MM.1S (cell line): ENCODE measurements at regions not wholly inside any gene's neighbourhood (a gene's known extent, or its start where the extent isn't known, plus 50 kb on each side); places are given as distances from the start of the nearest gene placed in this dataset.

Experiments used
- DNase-seq: peaks from one replicate; pipeline ENCODE4 v3.0.0-alpha.2; 2015
- H2AFZ ChIP-seq: fragments of 300-600 bp; sonication (generic); 2 replicates; pipeline ENCODE4 v1.6.0; 2016; ENCODE audit warnings: antibody characterized with exemption, low read length
- H3F3A ChIP-seq: fragments of 300-600 bp; sonication (generic); 2 replicates; pipeline ENCODE4 v1.6.1; 2016; ENCODE audit warnings: mild to moderate bottlenecking, antibody characterized with exemption, low read length, moderate library complexity, mixed read lengths; ENCODE audit not compliant: insufficient read depth
- H3K27ac ChIP-seq: fragments of 300-600 bp; sonication (generic); 2 replicates; pipeline ENCODE4 v1.5.1; 2016; ENCODE audit warnings: mild to moderate bottlenecking, low read length
- H3K27me3 ChIP-seq: fragments of 300-600 bp; sonication (generic); replicated peaks from 2 replicates; pipeline ENCODE4 v1.6.0; 2016; ENCODE audit warnings: low read length; ENCODE audit not compliant: insufficient read depth
- H3K36me3 ChIP-seq: fragments of 300-600 bp; sonication (generic); replicated peaks from 2 replicates; pipeline ENCODE4 v1.6.1; 2016; ENCODE audit warnings: mild to moderate bottlenecking, low read length, mixed read lengths; ENCODE audit not compliant: insufficient read depth
- H3K4me1 ChIP-seq: fragments of 300-600 bp; sonication (generic); 2 replicates; pipeline ENCODE4 v1.6.1; 2016; ENCODE audit warnings: low read length, mixed read lengths
- H3K4me2 ChIP-seq: fragments of 300-600 bp; sonication (generic); 2 replicates; pipeline ENCODE4 v1.6.0; 2016; ENCODE audit warnings: low read depth, low read length
- H3K4me3 ChIP-seq: fragments of 300-600 bp; sonication (generic); 2 replicates; pipeline ENCODE4 v1.5.1; 2016; ENCODE audit warnings: low read length, mixed read lengths
- H3K79me2 ChIP-seq: fragments of 300-600 bp; sonication (generic); 2 replicates; pipeline ENCODE4 v1.6.1; 2016; ENCODE audit warnings: mixed run types, low read length, mixed read lengths
- H3K9ac ChIP-seq: fragments of 300-600 bp; sonication (generic); 2 replicates; pipeline ENCODE4 v1.6.1; 2016; ENCODE audit warnings: low read length, mixed read lengths
- H3K9me2 ChIP-seq: fragments of 300-600 bp; sonication (generic); replicated peaks from 2 replicates; pipeline ENCODE4 v1.6.1; 2016; ENCODE audit warnings: mild to moderate bottlenecking, low read length, mixed read lengths; ENCODE audit not compliant: insufficient read depth
- H3K9me3 ChIP-seq: fragments of 300-600 bp; sonication (generic); replicated peaks from 2 replicates; pipeline ENCODE4 v1.6.1; 2016; ENCODE audit warnings: mild to moderate bottlenecking, low read length, mixed read lengths; ENCODE audit not compliant: insufficient read depth
- H4K20me1 ChIP-seq: fragments of 300-600 bp; sonication (generic); 2 replicates; pipeline ENCODE4 v1.6.1; 2016; ENCODE audit warnings: mild to moderate bottlenecking, low read length, moderate library complexity, mixed read lengths; ENCODE audit not compliant: insufficient read depth
- EZH2 ChIP-seq: fragments of 300-600 bp; sonication (generic); optimal IDR thresholded peaks from 2 replicates; pipeline ENCODE3; 2017; ENCODE audit warnings: low read depth, mild to moderate bottlenecking, antibody characterized with exemption, low read length, mixed read lengths
- EZH2phosphoT487 ChIP-seq: fragments of 300-600 bp; sonication (generic); IDR thresholded peaks from 2 replicates; pipeline ENCODE4 v1.6.1; 2018; ENCODE audit warnings: antibody characterized with exemption, low read length
- TF ChIP-seq, protein P1 (sequence below): fragments of 300-600 bp; sonication (generic); IDR thresholded peaks from 2 replicates; pipeline ENCODE4 v1.5.1; 2016; ENCODE audit warnings: antibody characterized with exemption, low read length, mixed read lengths

DNA sequence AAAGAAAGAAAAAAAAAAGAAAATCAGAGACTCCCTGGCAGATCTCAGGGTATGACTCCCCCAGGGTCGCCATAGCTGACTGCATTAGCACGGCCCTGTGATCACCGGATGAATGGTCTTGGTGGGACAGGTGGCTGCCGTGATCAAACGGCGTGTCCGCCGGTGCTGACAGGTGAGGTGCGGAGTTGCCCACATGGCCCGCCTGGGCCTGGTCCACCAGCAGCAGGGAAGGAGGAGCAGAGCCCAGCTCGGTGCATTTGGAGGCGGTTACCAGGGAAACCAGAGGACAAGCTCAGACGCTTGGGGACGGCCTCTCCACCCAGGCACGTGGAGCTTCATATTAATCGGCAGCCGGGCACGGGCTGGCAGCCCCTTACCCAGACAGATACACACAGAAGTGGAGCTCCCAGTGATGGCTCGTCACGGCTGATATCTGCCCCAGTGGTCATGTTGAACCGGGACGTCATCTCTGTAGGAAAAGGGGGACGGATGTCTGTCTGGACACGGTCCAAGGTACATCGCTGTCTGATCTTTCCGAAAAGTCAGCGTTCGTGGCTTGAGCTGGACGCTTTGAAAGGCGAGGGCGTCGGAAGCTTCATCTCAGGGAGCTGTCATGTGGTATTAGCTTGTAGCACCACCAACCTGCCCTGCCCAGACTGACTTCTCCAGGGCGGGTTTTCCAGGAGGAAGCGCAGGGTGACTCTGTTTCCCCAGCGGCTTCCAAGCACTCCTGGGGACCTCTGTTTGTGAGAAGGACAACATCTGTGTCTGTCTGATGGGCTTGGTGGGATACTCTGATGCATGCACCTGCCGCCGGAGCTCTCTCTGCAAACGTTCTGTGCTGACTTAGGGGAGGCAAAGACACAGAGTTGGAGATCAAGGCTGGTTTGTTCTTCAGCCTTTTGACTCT, 180.7 kb downstream of the CRLF2 start:
- DNase-seq, result no peak
- H3K4me3 ChIP-seq, result no peak overlapping the region
- no peaks in the 10 kb centered on the region for H4K20me1 ChIP-seq
- H3K27ac ChIP-seq, result no peak overlapping the region
- no peaks in the 10 kb centered on the region for H3K9me2 ChIP-seq
- no peaks in the 10 kb centered on the region for H3K79me2 ChIP-seq
- H3K27me3 ChIP-seq, result no peaks in the 10 kb centered on the region
- no peaks in the 10 kb centered on the region for H3K9me3 ChIP-seq
- peaks cover 7% of the 10 kb centered on the region; the same call in 1 of the 2 replicates for H3K4me1 ChIP-seq
- H3F3A ChIP-seq, result peaks cover 4% of the 10 kb centered on the region; the same call in 1 of the 2 replicates
- H3K36me3 ChIP-seq, result no peaks in the 10 kb centered on the region
- TF ChIP-seq EZH2 (no peak), EZH2phosphoT487 (no peak)
- TF ChIP-seq, protein P1, sequence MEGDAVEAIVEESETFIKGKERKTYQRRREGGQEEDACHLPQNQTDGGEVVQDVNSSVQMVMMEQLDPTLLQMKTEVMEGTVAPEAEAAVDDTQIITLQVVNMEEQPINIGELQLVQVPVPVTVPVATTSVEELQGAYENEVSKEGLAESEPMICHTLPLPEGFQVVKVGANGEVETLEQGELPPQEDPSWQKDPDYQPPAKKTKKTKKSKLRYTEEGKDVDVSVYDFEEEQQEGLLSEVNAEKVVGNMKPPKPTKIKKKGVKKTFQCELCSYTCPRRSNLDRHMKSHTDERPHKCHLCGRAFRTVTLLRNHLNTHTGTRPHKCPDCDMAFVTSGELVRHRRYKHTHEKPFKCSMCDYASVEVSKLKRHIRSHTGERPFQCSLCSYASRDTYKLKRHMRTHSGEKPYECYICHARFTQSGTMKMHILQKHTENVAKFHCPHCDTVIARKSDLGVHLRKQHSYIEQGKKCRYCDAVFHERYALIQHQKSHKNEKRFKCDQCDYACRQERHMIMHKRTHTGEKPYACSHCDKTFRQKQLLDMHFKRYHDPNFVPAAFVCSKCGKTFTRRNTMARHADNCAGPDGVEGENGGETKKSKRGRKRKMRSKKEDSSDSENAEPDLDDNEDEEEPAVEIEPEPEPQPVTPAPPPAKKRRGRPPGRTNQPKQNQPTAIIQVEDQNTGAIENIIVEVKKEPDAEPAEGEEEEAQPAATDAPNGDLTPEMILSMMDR, result no peak
- H3K9ac ChIP-seq, result no peak overlapping the region
- no peak overlapping the region for H2AFZ ChIP-seq
- no peak overlapping the region for H3K4me2 ChIP-seq

DNA sequence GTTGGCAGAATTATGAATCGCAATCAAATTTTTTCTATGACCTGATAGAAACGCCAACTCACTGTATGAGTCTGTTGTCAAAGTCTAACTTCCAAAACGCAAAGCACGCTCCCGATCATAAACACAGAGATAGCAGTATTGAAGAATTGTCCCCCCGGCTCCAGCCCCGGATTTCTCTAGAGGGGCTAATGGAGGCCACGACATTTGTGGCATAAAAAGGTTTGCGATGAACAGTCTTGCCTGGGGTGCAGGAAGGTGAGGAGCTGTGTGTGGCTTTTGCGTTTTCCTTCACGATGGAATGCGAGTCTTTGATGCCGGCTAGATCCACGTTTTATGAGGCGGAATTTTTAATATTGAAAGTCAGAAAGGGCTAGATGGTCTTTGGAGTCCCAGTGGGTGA, 183.0 kb downstream of the CRLF2 start:
- no peak overlapping the region for H3K4me2 ChIP-seq
- H4K20me1 ChIP-seq, result no peaks in the 10 kb centered on the region
- DNase-seq, result no peak
- H3K9ac ChIP-seq, result no peak overlapping the region
- no peaks in the 10 kb centered on the region for H3K9me2 ChIP-seq
- H3K9me3 ChIP-seq, result no peaks in the 10 kb centered on the region
- TF ChIP-seq EZH2phosphoT487, result no peak
- no peak for TF ChIP-seq EZH2
- TF ChIP-seq, protein P1, result no peak
- peaks cover 10% of the 10 kb centered on the region; the same call in 1 of the 2 replicates for H3K4me1 ChIP-seq
- no peaks in the 10 kb centered on the region for H3K79me2 ChIP-seq
- H3K4me3 ChIP-seq, result no peak overlapping the region
- peaks cover 11% of the 10 kb centered on the region; the same call in 1 of the 2 replicates for H3F3A ChIP-seq
- H2AFZ ChIP-seq, result no peak overlapping the region
- H3K27me3 ChIP-seq, result no peaks in the 10 kb centered on the region
- H3K27ac ChIP-seq, result no peak overlapping the region
- no peaks in the 10 kb centered on the region for H3K36me3 ChIP-seq

DNA sequence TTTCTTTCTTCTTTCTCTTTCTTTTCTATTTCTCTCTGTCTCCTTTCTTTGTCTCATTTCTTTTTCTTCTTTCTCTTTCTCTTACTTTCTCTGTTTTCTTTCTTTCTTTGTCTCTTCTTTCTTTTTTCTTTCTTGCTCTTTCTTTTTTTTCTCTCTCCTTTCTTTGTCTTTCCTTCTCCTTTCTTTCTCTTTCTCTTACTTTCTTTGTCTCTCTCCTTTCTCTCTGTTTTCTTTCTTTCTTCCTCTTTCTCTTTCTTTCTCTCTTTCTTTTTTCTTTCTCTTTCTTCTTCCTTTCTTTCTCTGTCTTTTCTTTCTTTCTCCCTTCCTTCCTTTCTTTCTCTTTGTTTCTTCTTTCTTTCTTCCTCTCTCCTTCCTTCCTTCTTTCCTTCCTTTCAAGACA, 184.8 kb downstream of the CRLF2 start:
- H3K4me3 ChIP-seq, result 0 out of 2 replicates have a peak overlapping the region, but pooled peaks have one; percentile 33
- H3K79me2 ChIP-seq, result no peaks in the 10 kb centered on the region
- H3K4me1 ChIP-seq, result peaks cover 10% of the 10 kb centered on the region; the same call in 1 of the 2 replicates
- no peaks in the 10 kb centered on the region for H4K20me1 ChIP-seq
- no peaks in the 10 kb centered on the region for H3K9me2 ChIP-seq
- H3K27ac ChIP-seq, result peak overlapping the region; percentile 100
- H3K9ac ChIP-seq, result peak overlapping the region; percentile 82
- TF ChIP-seq EZH2phosphoT487, result no peak
- TF ChIP-seq, protein P1, result no peak
- TF ChIP-seq EZH2, result no peak
- DNase-seq, result no peak
- no peaks in the 10 kb centered on the region for H3K9me3 ChIP-seq
- no peaks in the 10 kb centered on the region for H3K36me3 ChIP-seq
- H2AFZ ChIP-seq, result no peak overlapping the region
- H3K4me2 ChIP-seq, result peak overlapping the region; percentile 77; the same call in 1 of the 2 replicates
- H3F3A ChIP-seq, result peaks cover 11% of the 10 kb centered on the region; the same call in 1 of the 2 replicates
- H3K27me3 ChIP-seq, result no peaks in the 10 kb centered on the region
